HG03354 (cell line): ENCODE measurements at regions not wholly inside any gene's neighbourhood (a gene's known extent, or its start where the extent isn't known, plus 50 kb on each side); places are given as distances from the start of the nearest gene placed in this dataset.
"Not testable (repeated sequence)": the region's sequence is repeated elsewhere in the genome, so short reads cannot be mapped to it uniquely, and the experiment has no call there.

Experiments
- ATAC-seq: cut with Tn5 transposase; IDR thresholded peaks from one replicate; pipeline ENCODE4 v1.9.1; 2021; ENCODE audit warnings: mild to moderate bottlenecking; ENCODE audit not compliant: unreplicated experiment, poor library complexity, severe bottlenecking

DNA sequence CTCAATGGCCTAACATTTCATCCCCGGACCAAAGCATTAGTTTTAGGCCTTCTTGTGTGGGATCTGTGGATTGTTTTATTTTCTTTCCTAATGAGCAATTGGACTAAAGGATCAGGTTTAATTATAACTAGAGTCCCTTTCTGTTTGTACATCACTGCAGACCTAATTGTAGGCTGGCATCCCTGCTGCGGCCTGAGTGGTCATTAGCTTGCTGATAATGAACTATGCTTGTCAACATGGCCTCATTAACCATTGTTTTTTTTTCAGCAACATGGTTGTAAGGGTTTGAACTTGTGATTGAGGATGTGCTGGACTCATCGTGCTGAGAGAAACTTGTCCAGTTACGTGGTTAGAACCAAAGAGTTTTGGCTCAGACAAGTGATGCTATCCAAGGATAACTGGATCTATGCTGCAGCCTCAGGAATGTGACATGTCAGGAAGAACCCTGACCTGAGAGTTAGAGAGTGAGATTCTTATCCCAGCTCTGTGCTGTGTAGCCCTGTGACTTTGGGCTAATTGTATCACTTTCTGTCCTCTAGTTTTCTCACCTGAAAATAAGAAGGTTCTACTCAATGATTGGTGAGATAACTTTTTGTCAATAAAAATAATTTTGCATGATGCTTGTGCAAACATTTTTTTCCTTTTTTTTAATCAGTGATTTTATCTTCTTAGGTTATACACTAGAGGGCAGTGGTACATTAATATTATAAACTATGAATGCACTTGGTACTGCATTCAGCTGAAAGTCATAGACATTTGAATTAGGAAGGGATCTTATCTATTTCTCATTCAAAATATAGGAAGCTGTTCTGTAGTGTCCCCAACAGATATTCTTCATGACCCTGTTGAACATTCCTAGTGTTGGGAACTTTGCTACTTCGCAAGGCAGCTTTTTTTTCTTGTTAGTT lies 140.9 kb downstream of the RNF144B start:
- no peak for ATAC-seq

DNA sequence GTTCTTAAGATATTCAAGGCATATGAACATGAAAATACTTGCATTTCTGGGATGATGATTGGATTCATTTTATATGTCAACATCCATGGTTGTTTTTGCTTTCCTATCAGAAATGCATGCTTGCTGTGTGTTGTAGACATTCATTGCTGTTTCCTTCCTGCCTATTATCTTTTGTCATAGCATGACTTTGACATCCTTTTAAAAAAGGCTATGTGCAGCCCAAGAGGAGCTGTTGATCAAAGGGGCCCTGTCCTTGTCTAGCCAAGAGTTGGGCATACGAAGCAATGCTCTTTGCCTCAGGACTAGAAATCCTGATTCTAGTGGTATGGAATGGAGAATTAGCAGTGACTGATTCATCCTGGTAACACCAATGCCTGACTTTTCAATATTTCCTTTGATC lies 143.1 kb downstream of the RNF144B start:
- no peak for ATAC-seq

DNA sequence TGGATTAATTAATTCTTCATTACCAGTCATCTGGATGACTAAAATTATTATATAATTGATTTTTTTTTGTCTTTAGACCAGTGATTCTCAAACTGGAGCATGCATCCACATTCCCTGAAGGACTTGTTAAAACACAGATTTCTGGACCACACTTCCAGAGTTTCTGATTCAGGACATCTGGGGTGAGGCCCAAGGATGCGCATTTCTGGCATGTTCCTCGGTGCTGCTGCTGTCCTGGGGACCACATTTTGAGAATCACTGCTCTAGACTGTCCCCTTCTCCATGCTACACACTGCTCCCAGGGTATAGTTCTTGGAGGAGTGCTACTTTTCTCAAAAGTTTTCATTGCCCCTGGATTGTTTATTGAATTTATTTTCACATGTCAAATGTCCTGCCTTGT lies 145.0 kb downstream of the RNF144B start:
- ATAC-seq = no peak

DNA sequence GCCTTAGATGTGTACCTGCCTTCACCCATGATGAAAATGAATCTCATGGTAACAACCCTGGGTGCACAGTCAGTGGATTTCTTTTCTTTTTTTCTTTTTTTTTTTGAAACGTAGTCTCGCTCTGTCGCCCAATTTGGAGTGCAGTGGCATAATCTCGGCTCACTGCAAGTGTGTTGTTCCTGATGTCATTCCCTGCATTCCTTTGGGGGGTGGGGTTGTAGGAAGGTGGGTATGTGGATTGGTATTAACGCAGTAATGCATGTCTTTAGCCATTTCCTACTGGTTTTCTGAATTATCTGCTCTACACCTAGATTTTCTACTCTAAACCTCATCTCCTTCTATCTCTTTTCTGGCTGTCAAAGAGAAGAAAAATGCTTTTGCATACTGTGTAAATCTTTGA lies 146.6 kb downstream of the RNF144B start:
- no peak for ATAC-seq

DNA sequence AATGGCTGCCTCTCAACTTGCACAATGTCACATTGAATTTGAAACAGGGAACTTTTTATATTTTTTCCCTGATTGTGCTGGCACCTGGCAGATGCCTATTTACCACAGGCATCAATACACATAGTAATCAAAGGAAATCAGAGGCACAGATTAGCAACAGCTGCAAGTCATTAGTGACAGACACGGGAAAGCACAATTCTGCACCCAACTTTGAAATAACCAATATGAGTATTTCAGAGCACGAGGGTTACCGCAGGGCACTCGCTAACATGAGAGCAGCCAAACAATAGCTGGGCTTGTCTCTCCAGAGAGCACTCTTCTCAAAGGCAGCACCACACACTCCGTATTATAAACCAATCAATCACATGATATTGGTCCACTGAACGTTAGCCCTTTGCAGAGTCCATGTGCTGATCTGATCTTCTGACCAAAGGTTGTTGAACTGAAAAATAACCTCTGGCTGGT lies 149.5 kb downstream of the RNF144B start:
- ATAC-seq = no peak

DNA sequence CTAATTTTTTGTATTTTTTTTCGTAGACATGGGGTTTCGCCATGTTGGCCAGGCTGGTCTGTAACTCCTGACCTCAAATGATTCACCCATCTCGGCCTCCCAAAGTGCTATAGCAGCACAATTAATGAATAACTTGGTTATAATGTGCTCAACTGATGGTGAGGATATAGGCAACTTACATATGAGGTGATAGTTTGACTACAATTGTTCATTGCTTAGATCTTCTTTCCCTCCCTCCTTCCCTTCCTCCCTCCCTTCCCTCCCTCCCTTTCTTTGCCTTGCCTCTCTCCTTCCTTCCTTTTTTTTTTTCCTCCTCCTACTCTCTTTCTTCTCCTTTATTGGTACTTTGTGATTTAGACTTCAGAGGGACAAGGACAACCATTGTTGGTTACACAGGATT lies 151.2 kb downstream of the RNF144B start:
- ATAC-seq = no peak

DNA sequence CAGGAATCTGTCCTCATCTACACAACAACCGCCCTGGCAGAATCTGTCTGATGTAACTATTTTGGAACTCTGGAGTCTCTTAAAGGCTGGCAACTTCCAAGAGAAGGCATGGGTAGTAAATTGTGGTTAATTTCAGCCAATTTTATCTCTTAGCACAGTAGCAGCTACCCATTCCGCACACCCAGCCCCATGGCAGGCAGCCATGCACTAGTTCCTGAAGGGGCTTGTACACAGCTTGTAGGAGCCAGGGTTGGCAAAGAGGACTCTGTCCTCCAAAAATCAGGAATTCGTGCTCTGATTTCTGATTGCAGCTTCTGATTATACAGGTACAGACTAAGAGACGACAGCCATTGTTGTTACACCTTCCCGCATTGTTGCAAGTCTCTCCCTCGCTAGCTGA lies 155.9 kb downstream of the RNF144B start:
- no peak for ATAC-seq

DNA sequence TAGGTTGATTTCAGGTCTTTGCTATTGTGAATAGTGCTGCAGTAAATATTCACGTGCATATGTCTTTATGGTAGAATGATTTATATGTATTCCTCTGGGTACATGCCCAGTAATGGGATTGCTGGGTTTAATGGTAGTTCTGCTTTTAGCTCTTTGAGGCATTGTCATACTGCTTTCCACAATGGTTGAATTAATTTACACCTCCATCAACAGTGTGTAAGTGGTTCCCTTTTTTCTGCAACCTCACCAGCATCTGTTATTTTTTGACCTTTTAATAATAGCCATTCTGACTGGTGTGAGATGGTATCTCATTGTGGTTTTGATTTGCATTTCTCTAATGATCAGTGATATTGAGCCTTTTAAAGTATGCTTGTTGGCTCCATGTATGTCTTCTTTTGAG lies 158.0 kb downstream of the RNF144B start:
- ATAC-seq = not testable (repeated sequence)

DNA sequence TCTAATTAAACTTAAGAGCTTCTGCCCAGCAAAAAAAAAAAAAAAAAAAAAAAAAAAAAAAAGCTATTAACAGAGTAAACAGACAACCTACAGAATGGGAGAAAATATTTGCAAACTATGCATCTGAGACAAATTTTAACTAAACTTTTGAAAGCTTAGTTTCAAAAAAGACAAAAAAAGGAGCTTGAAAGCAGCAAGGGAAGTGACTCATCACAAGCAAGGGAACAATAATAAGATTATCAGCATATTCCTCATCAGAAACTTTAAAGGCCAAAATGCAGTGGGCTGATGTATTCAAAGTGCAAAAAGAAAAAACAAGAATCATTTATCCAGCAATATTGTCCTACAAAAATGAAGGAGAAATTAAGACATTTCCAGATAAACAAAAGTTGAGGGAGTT lies 158.6 kb downstream of the RNF144B start:
- ATAC-seq = no peak

DNA sequence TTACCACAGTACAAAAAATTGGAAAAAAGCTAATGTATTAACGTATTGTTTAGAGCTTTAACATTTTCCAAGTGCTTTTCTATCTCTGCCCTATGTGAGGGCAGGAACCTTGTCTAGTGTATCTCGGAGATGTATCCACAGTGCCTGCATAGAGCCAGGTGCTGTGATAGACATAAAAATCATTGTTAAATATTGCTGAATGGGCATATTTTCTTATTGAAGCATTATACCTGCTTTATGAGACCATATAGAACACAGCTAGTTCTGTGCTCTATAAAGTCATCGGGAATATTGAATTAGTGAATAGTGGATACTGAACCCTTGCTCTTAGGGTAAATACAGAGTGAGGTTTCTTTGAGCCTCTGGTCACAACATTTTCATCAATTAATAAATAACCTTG lies 163.0 kb downstream of the RNF144B start:
- ATAC-seq = no peak

DNA sequence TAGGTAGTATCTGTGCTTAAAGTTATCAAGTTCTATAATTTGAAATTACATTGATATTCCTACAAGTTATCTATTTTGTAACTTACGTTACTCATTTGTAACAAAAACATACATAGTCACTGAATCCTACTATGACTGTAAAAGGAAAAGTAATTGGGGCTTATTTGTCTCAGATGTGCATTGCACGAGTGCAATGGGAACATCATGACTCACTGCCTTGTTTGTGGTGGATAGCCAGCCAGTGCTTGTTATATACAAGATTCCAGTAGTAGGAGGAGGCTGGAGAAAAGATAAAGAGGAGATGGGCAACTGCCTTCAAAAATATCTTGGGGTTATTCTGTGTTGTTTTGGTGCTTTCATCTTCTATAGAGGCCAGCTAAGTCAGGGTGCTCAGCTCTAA lies 164.1 kb downstream of the RNF144B start:
- no peak for ATAC-seq

DNA sequence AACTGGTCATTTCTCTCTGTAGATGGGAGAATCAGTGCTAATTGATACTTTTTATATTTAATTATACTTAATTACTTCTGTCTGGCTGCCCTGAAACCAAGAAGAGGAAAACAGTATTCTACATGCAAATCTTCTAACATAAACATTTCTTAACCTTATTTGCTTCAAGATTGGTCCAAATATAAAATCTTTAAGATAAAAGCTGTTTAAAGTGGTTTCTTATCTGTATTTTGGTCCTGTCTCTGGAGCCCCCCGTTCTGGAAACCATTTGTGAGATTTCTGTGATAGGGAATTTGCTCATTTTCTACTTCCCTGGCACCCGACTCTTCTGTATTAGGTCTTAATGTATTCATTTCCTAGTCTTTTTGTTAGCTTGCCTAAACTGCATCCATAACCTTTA lies 168.6 kb downstream of the RNF144B start:
- no peak for ATAC-seq

DNA sequence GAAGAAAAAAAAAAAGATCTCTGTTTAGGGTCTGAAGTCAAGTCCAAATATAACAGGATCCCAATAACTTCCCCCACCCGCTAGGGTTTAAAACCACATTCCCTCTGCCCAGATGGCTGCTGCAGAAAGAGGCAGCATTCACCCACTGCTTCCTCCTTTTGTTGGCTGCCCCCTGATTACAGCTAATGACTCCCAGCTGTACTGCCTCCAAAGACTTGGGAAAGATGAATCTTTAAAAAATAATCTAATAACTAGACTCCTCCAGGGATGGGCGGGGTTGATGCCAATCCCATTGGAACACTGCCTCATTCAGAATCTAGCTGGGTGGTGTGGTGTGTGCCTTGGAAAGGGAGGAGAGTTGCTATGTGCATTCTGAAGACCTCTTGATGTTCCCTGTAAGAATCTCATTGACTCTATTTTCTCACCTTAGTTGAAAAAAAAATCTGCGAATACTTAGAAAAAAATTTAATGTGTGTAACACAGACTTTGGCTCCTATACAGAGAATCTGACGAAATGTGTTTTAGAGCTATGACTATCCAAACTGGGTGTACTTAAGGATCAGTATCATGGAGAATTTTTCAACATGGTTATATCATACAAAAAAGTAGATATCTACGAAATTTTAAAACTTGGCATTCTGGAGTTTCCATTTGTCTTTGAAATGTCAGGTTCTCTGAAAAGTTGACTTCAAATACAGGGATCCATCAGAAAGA lies 174.0 kb downstream of the RNF144B start:
- ATAC-seq = no peak

DNA sequence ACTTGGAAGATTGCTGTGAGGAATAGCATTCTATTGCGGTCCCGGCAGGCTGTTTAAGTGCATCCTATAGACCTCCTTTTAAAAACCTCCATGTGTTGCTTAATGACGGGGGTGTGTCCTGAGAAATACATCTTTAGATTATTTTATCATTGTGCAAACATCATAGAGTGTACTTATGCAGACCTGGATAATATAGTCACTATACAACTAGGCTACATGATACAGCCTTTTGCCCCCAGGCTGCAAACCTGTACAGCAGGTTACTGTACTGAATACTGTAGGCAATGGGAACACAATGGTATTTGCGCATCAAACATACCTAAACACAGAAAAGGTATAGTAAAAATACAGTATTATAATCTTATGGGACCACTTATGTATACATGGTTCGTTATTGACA lies 175.6 kb downstream of the RNF144B start:
- ATAC-seq = no peak

DNA sequence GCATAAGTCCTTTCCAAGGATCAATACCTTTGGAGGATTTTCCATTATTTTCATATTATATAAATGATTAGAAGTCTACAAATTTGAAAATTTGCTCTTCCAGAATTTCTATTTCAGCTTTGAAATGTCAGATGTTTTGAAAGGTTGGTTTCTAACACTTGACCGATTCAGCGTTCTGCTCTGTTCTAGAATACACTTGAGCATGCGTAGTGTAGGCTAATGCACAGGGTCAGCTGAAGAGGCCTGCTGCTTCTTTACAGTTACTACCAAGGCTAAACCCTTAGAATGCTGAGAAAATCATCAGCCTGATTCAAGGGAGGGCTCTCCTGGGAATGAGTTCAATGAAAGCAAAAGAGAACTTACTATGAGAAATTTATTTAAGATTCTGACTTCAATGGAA lies 177.6 kb downstream of the RNF144B start:
- no peak for ATAC-seq

DNA sequence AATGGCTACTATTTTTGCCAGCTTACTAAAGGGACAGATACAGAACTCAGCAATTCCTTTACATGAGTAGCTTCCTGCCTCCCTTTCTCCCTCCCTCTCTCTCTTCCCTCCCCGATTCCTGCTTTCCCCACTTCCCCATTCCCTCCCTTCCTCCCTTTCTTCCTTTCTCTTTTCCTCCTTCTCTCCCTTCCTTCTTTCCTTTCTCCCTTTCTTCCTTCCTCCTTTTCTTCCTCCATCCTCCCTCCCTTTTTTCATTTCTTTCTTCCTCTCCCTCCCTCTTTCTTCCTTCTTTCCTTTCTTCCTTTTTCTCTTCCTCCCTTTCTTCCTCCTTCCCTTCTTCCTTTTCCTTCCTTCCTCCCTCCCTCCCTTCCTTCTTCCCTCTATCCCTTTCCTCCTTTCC lies 178.1 kb downstream of the RNF144B start:
- no peak for ATAC-seq

DNA sequence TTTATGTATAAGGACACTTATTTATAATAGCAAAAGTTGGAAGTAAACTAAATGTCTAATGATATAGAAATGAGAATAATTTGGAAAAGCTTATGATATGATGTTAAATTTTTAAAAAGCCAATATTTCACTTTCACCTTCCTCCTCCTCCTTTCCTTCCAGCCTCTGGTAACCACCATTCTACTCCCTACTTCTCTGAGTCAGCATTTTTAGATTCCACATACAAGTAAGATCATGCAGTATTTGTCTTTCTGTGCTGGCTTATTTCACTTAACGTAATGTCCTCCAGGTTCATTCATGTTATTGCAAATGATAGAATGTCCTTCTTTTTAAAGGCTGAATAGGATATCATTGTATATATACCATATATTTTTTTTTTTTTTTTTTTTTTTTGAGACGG lies 180.2 kb downstream of the RNF144B start:
- no peak for ATAC-seq

DNA sequence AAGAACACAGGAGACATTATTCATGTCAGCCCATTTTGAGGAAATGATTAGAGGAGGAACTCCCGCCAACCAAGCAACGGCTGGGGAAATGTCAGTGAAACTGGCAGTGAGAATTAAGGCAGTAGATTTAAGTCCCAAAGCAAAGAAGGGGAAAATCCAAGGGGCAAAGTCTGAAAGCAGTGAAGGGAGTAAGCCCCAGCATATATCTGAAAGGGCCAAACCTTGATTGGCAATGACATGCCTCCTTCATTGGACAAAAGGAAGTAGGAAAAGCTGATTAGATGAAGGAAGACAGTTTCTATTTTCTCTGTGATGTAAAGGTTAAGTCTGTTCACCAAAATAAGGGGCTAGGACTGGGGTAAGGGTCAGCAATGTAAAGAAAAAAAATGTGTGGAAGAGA lies 190.3 kb downstream of the RNF144B start:
- no peak for ATAC-seq

DNA sequence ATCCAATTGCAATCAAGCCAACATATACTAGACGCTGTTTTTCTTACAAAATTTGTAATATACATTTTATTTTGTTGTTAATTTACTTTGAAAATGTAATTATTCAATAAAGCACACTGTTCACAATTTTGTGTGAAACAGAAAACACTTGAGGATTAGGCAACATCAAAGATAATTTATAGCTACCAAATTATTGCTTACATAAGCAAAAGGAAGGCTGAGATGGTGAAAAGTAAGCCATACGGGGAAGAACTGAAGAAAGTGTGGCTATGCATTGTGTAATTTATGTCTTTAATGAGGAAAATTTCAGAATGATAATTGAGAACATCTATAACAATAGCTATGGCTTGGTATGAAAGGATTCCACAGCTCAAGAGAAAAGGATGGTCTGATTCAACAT lies 192.0 kb downstream of the RNF144B start:
- no peak for ATAC-seq

DNA sequence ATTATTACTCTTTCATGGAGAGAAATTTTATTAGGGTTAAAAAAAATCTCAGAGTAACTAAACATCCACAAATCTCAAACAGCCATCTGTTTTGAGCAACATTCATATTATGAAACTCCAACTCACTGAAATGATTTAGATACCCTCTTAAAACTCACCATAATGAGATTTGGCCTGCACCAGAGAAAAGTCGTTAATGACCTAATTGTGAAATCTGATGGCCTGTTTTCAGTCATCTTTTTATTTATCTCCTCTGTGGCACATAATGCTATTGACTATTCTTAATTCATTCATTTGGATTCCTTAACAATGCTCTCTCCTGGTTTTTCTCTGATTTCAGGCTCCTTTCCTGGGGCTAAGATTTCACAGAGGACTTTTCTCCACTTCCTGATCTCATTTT lies 192.7 kb downstream of the RNF144B start:
- no peak for ATAC-seq

DNA sequence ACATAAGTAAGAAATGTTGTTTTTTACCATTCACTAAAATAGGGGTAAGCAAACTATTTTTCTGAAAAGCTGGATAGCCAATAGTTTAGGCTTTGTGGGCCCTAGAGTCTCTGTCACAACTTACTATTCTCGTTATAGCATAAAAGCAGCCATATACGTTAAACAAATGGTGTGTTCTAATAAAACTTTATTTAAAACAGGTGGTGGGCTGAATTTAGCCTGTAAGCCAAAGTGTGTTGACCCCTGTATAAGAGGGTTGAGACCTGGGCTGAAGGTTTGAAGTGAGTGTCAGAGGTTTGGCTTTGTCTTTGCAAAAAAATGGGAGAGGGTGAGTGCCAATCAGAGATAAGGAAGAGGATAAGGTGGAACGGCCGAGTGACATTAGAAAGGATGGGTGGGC lies 197.2 kb downstream of the RNF144B start:
- ATAC-seq = no peak
